ENCODE measurements at regions not wholly inside any gene's neighbourhood (a gene's known extent, or its start where the extent isn't known, plus 50 kb on each side); places are given as distances from the start of the nearest gene placed in this dataset.

- no peak for TF ChIP-seq CTCF (IDR thresholded peaks at IDR 0.05)
- no peak overlapping the region for H3K4me3 ChIP-seq
- no peak overlapping the region for H3K27ac ChIP-seq
- no peak for DNase-seq (ENCODE audit: low spot score)
Measured at GRCh38 chr4:107391630-107392028, 328.4 kb downstream of the PAPSS1 start.

GRCh38 chr4:107391009-107391629 lies 328.9 kb downstream of the PAPSS1 start:
- Histone ChIP-seq H3K27ac (no peak overlapping the region), H3K4me3 (no peak overlapping the region)
- DNase-seq (ENCODE audit: low spot score), result no peak
- no peak for TF ChIP-seq CTCF (IDR thresholded peaks at IDR 0.05)

- no peak overlapping the region for H3K4me3 ChIP-seq
- no peak overlapping the region for H3K27ac ChIP-seq
- TF ChIP-seq CTCF (IDR thresholded peaks at IDR 0.05), result no peak
- DNase-seq (ENCODE audit: low spot score), result no peak
Measured at GRCh38 chr4:107389965-107390364, 330.1 kb downstream of the PAPSS1 start.

GRCh38 chr4:107388736-107389274 lies 331.2 kb downstream of the PAPSS1 start:
- H3K4me3 ChIP-seq, result no peak overlapping the region
- TF ChIP-seq CTCF (IDR thresholded peaks at IDR 0.05), result no peak
- H3K27ac ChIP-seq, result no peak overlapping the region
- DNase-seq (ENCODE audit: low spot score), result no peak

- no peak for TF ChIP-seq CTCF (IDR thresholded peaks at IDR 0.05)
- no peak for DNase-seq (ENCODE audit: low spot score)
- H3K4me3 ChIP-seq, result no peak overlapping the region
Measured at GRCh38 chr4:107380836-107381438, 339.1 kb downstream of the PAPSS1 start.

GRCh38 chr4:107380190-107380589 lies 339.8 kb downstream of the PAPSS1 start:
- no peak overlapping the region for H3K27ac ChIP-seq
- no peak overlapping the region for H3K4me3 ChIP-seq
- no peak for TF ChIP-seq CTCF (IDR thresholded peaks at IDR 0.05)
- DNase-seq (ENCODE audit: low spot score), result no peak

More at GRCh38 chr4:107380836-107381438, 339.1 kb downstream of the PAPSS1 start:
- H3K27ac ChIP-seq, result no peak overlapping the region

Data from coronary artery (tissue), 2 donors.